HepG2 (cell line): ENCODE measurements at regions not wholly inside any gene's neighbourhood (a gene's known extent, or its start where the extent isn't known, plus 50 kb on each side); places are given as distances from the start of the nearest gene placed in this dataset.
A peak's percentile ranks its signal among the peaks of the same experiment; 100 is the strongest.

Source experiments
- ATAC-seq: fragments of 200-7000 bp; cut with Tn5 transposase; 3 replicates; pipeline ENCODE4 v1.9.1; 2020; ENCODE audit warnings: mild to moderate bottlenecking, moderate library complexity
- BruUV-seq: library from RNA; stranded (reverse); fragments of 400-500 nt; replicated peaks from 2 replicates; lab custom pipeline; 2021; lab: Mats Ljungman, UMichigan
- CTCF ChIA-PET: fragments of 300-600 bp; formaldehyde crosslinking; extraction: SDS; loops from one replicate; lab custom pipeline; 2021; ENCODE audit warnings: low total read pairs, inconsistent platforms, low intra/inter-chr PET ratio; lab: Yijun Ruan, JAX
- POLR2A ChIA-PET: fragments of 350-600 bp; sonication (Branson Sonifier 250); formaldehyde crosslinking; loops from one replicate; lab custom pipeline; 2020; ENCODE audit warnings: antibody characterized with exemption, inconsistent platforms; lab: Yijun Ruan, JAX
- DNase-seq: peaks from one replicate; pipeline ENCODE4 v3.0.0-alpha.2; 2015; ENCODE audit warnings: low spot score
- FAIRE-seq: peaks from 3 replicates; lab custom pipeline; 2011; peaks lifted over from hg19 to GRCh38; lab: Jason Lieb, UNC
- H2AFZ ChIP-seq: one replicate; pipeline ENCODE4 v1.6.1; 2011; ENCODE audit warnings: low read length, inconsistent platforms
- H3K27ac ChIP-seq: fragments of 300-600 bp; 3 replicates; pipeline ENCODE4 v1.8.0; 2011; ENCODE audit warnings: mixed run types, mild to moderate bottlenecking, mixed read lengths, low read length, inconsistent platforms; ENCODE audit not compliant: insufficient read depth; ENCODE audit errors: extremely low read length
- H3K27me3 ChIP-seq, 2 experiments: fragments of 200-600 bp in 1 of 2; 2 replicates in 1 of 2; 3 replicates in 1 of 2; pipeline versions ENCODE4 v1.6.0 to v1.8.0; 2011; ENCODE audit warnings: low read length in 2 of 2, mild to moderate bottlenecking in 2 of 2, moderate library complexity in 2 of 2, inconsistent platforms in 1 of 2; ENCODE audit not compliant: insufficient read depth in 2 of 2, control insufficient read depth in 1 of 2
- H3K36me3 ChIP-seq, 2 experiments: fragments of 200-600 bp in 1 of 2; replicated peaks in 1 of 2; 2 replicates in 1 of 2; 3 replicates in 1 of 2; pipeline versions ENCODE4 v1.5.1 to v1.8.0; 2011; ENCODE audit warnings: low read length in 2 of 2, inconsistent platforms in 1 of 2; ENCODE audit not compliant: insufficient read depth in 2 of 2, control insufficient read depth in 1 of 2
- H3K4me1 ChIP-seq: 2 replicates; pipeline ENCODE4 v1.5.1; 2012; ENCODE audit warnings: low read length, inconsistent platforms; ENCODE audit not compliant: insufficient read depth
- H3K4me2 ChIP-seq: 2 replicates; pipeline ENCODE4 v1.6.0; 2011; ENCODE audit warnings: low read depth, low read length, inconsistent platforms
- H3K4me3 ChIP-seq, 3 experiments: fragments of 200-600 bp in 1 of 3; sonication (generic), shearing (Covaris generic) in 1 of 3; replicated peaks in 1 of 3; 2 replicates each; pipeline ENCODE4 v1.5.1; 2011 to 2016; ENCODE audit warnings: low read length in 3 of 3, inconsistent platforms in 2 of 3, low read depth in 2 of 3, mild to moderate bottlenecking in 2 of 3, control low read depth in 1 of 3, mixed read lengths in 1 of 3; ENCODE audit not compliant: insufficient read depth in 1 of 3
- H3K79me2 ChIP-seq: one replicate; pipeline ENCODE4 v1.6.1; 2011; ENCODE audit warnings: low read length, inconsistent platforms; ENCODE audit not compliant: insufficient read depth
- H3K9ac ChIP-seq: 2 replicates; pipeline ENCODE4 v1.6.0; 2011; ENCODE audit warnings: mild to moderate bottlenecking, low read depth, low read length, inconsistent platforms; ENCODE audit not compliant: insufficient read depth
- H3K9me3 ChIP-seq: 2 replicates; pipeline ENCODE4 v1.5.1; 2012; ENCODE audit warnings: mild to moderate bottlenecking, low read length
- H4K20me1 ChIP-seq: 2 replicates; pipeline ENCODE4 v1.6.0; 2011; ENCODE audit warnings: inconsistent platforms, mild to moderate bottlenecking, low read length, moderate library complexity; ENCODE audit not compliant: insufficient read depth
- ATF7 ChIP-seq, 2 experiments: fragments of 450-650 bp in 1 of 2; sonication (generic) in 1 of 2; formaldehyde crosslinking in 1 of 2; IDR thresholded peaks; 2 replicates each; pipeline versions ENCODE4 v1.4.0 to v1.6.1; 2016 to 2020; ENCODE audit warnings: antibody characterized with exemption in 1 of 2, mild to moderate bottlenecking in 1 of 2, missing genetic modification reagents in 1 of 2
- CHCHD3 ChIP-seq: sonication (generic); formaldehyde crosslinking; IDR thresholded peaks from 2 replicates; pipeline ENCODE4 v1.8.0; 2022; ENCODE audit warnings: mild to moderate bottlenecking, missing genetic modification reagents, moderate library complexity
- CTCF ChIP-seq: sonication (generic); formaldehyde crosslinking; IDR thresholded peaks from 2 replicates; pipeline ENCODE4 v1.5.0; 2020; ENCODE audit warnings: mild to moderate bottlenecking, missing genetic modification reagents, moderate library complexity
- GATAD2A ChIP-seq: IDR thresholded peaks from 2 replicates; pipeline ENCODE4 v1.6.1; 2016
- HNRNPLL ChIP-seq: fragments of 200-400 bp; formaldehyde crosslinking; IDR thresholded peaks from 2 replicates; pipeline ENCODE4 v1.6.1; 2017; ENCODE audit warnings: mild to moderate bottlenecking, low read depth, low read length; ENCODE audit not compliant: poor library complexity, severe bottlenecking
- KMT2B ChIP-seq: IDR thresholded peaks from 2 replicates; pipeline ENCODE4 v1.6.1; 2016; ENCODE audit warnings: missing genetic modification reagents, missing compliant biosample characterization
- SMAD1 ChIP-seq: sonication (generic); formaldehyde crosslinking; IDR thresholded peaks from 2 replicates; pipeline ENCODE4 v1.4.0; 2020; ENCODE audit warnings: missing genetic modification reagents, low read depth, mild to moderate bottlenecking, borderline replicate concordance
- SMC3 ChIP-seq: IDR thresholded peaks from 2 replicates; pipeline ENCODE4 v1.6.1; 2011; ENCODE audit warnings: low read length, improper control_type of control experiment
- SRF ChIP-seq: IDR thresholded peaks from 2 replicates; pipeline ENCODE4 v1.6.1; 2011; ENCODE audit warnings: mild to moderate bottlenecking, low read depth, low read length, moderate library complexity
- STAG1 ChIP-seq: sonication (generic); formaldehyde crosslinking; IDR thresholded peaks from 2 replicates; pipeline ENCODE4 v1.4.0; 2020; ENCODE audit warnings: missing genetic modification reagents
- ZNF318 ChIP-seq: sonication (generic); formaldehyde crosslinking; IDR thresholded peaks from 2 replicates; pipeline ENCODE4 v1.4.0; 2020; ENCODE audit warnings: mild to moderate bottlenecking, missing genetic modification reagents
- ZNF720 ChIP-seq: sonication (generic); formaldehyde crosslinking; IDR thresholded peaks from 2 replicates; pipeline ENCODE4 v1.4.0; 2020; ENCODE audit warnings: missing genetic modification reagents
- WGBS: methylation state at CpG from one replicate; pipeline ENCODE4 v1.1.6; 2017; ENCODE audit warnings: low lambda C conversion rate; 5-methylcytosine and 5-hydroxymethylcytosine counted together
- in situ Hi-C: cut with HindIII; loops from 2 replicates; pipeline ENCODE4 v1.10.0; 2017; ENCODE audit warnings: low pct_unique_long_range_greater_than_20kb; ENCODE audit not compliant: extremely low pct_ligation_motif_present
- intact Hi-C: fragments of 100-400 bp; cut with micrococcal nuclease; formaldehyde crosslinking; loops from one replicate; pipeline ENCODE4 v1.10.0; 2022; ENCODE audit not compliant: unreplicated experiment
- TF ChIP-seq, protein P1 (sequence below): sonication (generic); formaldehyde crosslinking; IDR thresholded peaks from 2 replicates; pipeline ENCODE4 v1.4.0; 2020; ENCODE audit warnings: missing genetic modification reagents, mild to moderate bottlenecking, borderline replicate concordance

DNA sequence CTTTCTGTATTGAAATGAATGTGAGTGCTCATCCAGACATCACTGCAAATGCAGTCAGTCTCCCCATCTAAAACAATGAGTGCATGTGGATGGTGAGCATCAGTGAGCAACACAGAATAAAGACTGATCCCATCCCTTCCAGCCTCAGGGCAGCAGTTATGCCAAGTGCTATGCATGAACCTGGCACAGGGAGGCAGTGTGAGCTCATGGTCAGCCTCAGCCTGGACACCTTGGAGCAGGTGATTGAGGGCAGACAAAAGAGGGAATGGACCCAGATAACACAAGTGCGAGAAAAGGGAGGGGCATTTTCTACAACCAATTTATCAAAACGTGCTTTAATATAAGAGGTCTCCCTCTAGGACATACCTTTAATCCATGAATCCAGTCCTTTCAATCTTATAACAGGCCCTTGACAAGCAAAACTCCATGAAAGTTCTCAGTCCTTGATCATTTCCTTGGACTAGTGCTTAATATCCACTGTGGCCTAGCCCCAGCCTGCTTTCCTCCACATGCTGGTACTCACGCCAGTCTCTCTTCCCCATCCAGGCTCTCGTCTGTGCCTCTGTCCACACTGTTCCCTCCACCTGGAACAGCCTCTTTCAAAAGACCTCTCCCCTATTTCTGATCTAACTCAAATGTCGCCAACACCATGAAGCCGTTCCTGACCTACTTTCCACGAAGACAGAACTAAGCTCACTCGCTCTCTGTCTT lies 50.5 kb upstream of the LRRC55 start:
- DNase-seq (peak; percentile 5), ATAC-seq (peak; percentile 96), FAIRE-seq (no peak)
- intact Hi-C loops (loop anchor here (1.0 to 10.0 kb wide), 2 partner anchors 118 to 214 kb away; no protein-coding TSS in a partner anchor), in situ Hi-C loops (no loop called here)
- Histone ChIP-seq H2AFZ (no peak overlapping the region), H3K4me1 (no peaks in the 10 kb centered on the region), H3K79me2 (no peaks in the 10 kb centered on the region), H3K4me2 (no peak overlapping the region), H3K27me3 (no peaks in the 10 kb centered on the region; a peak in 1 of 5 replicates), H3K36me3 (no peaks in the 10 kb centered on the region), H3K9ac (no peak overlapping the region), H3K9me3 (no peaks in the 10 kb centered on the region), H4K20me1 (no peaks in the 10 kb centered on the region), H3K4me3 (no peak overlapping the region), H3K27ac (no peak overlapping the region)
- CTCF ChIA-PET: interaction anchor here (2.4 kb wide), 1 partner anchor 119 kb away, joined by 21 read pairs; no protein-coding TSS in a partner anchor
- POLR2A ChIA-PET: no interaction called here
- 1% methylated on average over 8 of the region's 8 CpGs for WGBS
- no TSS peak for BruUV-seq
- TF ChIP-seq ATF7 (IDR thresholded peaks at IDR 0.05): no peak
- no peak for TF ChIP-seq ATF7 (CRISPR knock-in tag; IDR thresholded peaks at IDR 0.05)
- peak; percentile 80 for TF ChIP-seq CTCF (CRISPR knock-in tag)
- TF ChIP-seq ZNF720 (CRISPR knock-in tag): no peak
- TF ChIP-seq CHCHD3 (CRISPR knock-in tag): no peak
- TF ChIP-seq STAG1 (CRISPR knock-in tag): peak; percentile 83
- TF ChIP-seq HNRNPLL: no peak
- no peak for TF ChIP-seq KMT2B
- TF ChIP-seq SMAD1 (CRISPR knock-in tag): no peak
- TF ChIP-seq, protein P1, sequence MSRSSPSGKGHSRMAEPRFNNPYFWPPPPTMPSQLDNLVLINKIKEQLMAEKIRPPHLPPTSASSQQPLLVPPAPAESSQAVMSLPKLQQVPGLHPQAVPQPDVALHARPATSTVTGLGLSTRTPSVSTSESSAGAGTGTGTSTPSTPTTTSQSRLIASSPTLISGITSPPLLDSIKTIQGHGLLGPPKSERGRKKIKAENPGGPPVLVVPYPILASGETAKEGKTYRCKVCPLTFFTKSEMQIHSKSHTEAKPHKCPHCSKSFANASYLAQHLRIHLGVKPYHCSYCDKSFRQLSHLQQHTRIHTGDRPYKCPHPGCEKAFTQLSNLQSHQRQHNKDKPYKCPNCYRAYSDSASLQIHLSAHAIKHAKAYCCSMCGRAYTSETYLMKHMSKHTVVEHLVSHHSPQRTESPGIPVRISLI: no peak
- TF ChIP-seq ZNF318: no peak
- TF ChIP-seq GATAD2A (CRISPR knock-in tag): no peak
- peak; percentile 70; the same call in 1 of the 2 replicates for TF ChIP-seq SMC3
- TF ChIP-seq SRF: no peak
